ENCODE measurements at regions not wholly inside any gene's neighbourhood (a gene's known extent, or its start where the extent isn't known, plus 50 kb on each side); places are given as distances from the start of the nearest gene placed in this dataset.

DNA sequence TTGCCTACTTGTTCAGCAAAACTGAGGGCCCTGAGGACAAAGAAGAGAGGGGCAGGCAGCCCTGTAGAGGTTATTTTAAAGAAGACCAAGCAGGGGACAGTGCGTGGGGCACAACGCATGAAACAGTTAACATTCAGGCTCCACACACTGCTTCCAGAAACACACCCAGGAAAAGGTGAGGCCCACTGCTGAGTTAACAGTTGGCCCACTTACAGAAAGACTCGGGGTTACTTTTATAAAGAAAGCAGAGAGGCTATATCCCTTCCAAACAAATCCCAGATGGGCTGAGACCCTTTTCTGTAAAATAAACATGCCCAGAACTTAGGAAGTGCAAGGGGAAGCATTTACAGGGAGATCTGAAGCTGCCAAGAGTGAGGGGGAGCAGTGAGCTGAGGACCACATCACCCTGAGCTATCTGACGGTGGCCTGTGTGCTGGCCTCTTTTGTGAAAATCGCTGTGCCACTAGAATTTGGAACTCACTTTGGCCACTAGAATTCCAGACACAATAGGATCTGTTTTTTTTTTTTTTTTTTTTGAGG, 49.8 kb upstream of the SSTR4 start:
- Histone ChIP-seq H3K36me3 (replicated peaks; ENCODE audit: low read depth, low read length) (no peaks in the 10 kb centered on the region), H3K27me3 (ENCODE audit: low read depth, low read length) (peaks cover 16% of the 10 kb centered on the region; the same call in 1 of the 2 replicates), H3K4me2 (ENCODE audit: low read length) (no peak overlapping the region)

More for the DNA sequence above, 49.8 kb upstream of the SSTR4 start:
- no peak overlapping the region for H3K9ac ChIP-seq (ENCODE audit: low read length)
- no peak overlapping the region for H2AFZ ChIP-seq (ENCODE audit: low read depth, low read length)
- no peak overlapping the region for H3K4me3 ChIP-seq (ENCODE audit: low read length)
- no peaks in the 10 kb centered on the region for H3K79me2 ChIP-seq (ENCODE audit: low read length)
- H3K9me3 ChIP-seq (ENCODE audit: insufficient read depth, low read length): 0 out of 2 replicates have a peak, but pooled peaks cover 3% of the 10 kb centered on the region
- TF ChIP-seq CTCF (IDR thresholded peaks at IDR 0.05; ENCODE audit: low read depth, low read length): no peak
- TF ChIP-seq EZH2phosphoT487 (IDR thresholded peaks at IDR 0.05; ENCODE audit: low read depth): no peak
- no peaks in the 10 kb centered on the region for H4K20me1 ChIP-seq (ENCODE audit: insufficient read depth, low read length)
- H3K27ac ChIP-seq (ENCODE audit: low read length): no peak overlapping the region
- H3K4me1 ChIP-seq (ENCODE audit: low read length): peaks cover 7% of the 10 kb centered on the region

Data from OCI-LY3 (cell line).